ENCODE measurements at regions not wholly inside any gene's neighbourhood (a gene's known extent, or its start where the extent isn't known, plus 50 kb on each side); places are given as distances from the start of the nearest gene placed in this dataset.

- FAIRE-seq (no peak), DNase-seq (ENCODE audit: low read depth in 1 of 2, low spot score in 1 of 2) (no peak), ATAC-seq (no peak)
- H3K4me3 ChIP-seq, result no peak overlapping the region
- ChIA-PET CTCF (no interaction called here), POLR2A (no interaction called here)
- no peak overlapping the region for H3K4me2 ChIP-seq
- no peak for TF ChIP-seq TP53 (CRISPR knock-in tag; IDR thresholded peaks at IDR 0.05)
- no peak for TF ChIP-seq FOSL2 (IDR thresholded peaks at IDR 0.05)
- TF ChIP-seq FOSL2 (CRISPR knock-in tag; IDR thresholded peaks at IDR 0.05), result no peak
- no peak for TF ChIP-seq SMC3 (IDR thresholded peaks at IDR 0.05)
- TF ChIP-seq E2F6 (IDR thresholded peaks at IDR 0.05; ENCODE audit: borderline replicate concordance, low read depth), result no peak
- TF ChIP-seq MAZ (IDR thresholded peaks at IDR 0.05; ENCODE audit: borderline replicate concordance, low read depth, low read length), result no peak
- no peak for TF ChIP-seq FOSB (CRISPR knock-in tag; IDR thresholded peaks at IDR 0.05)
- H3K27ac ChIP-seq, result no peak overlapping the region
- WGBS (ENCODE audit: missing lambda C conversion rate), result 0% methylated on average over 2 of the region's 2 CpGs
- no peaks in the 10 kb centered on the region for H3K4me1 ChIP-seq
- no peaks in the 10 kb centered on the region for H3K9me3 ChIP-seq
Measured at GRCh38 chr3:90056281-90057032, 949.0 kb downstream of the EPHA3 start.

GRCh38 chr3:90062016-90062415 lies 954.6 kb downstream of the EPHA3 start:
- no peak for DNase-seq (ENCODE audit: low read depth in 1 of 2, low spot score in 1 of 2)
- no peak overlapping the region for H3K4me3 ChIP-seq
- H3K4me2 ChIP-seq, result no peak overlapping the region
- H3K27ac ChIP-seq, result no peak overlapping the region
- no peak for ATAC-seq
- no peaks in the 10 kb centered on the region for H3K9me3 ChIP-seq
- TF ChIP-seq TP53 (CRISPR knock-in tag; IDR thresholded peaks at IDR 0.05), result no peak
- no peak for TF ChIP-seq POLR2A (IDR thresholded peaks at IDR 0.05; ENCODE audit: low read length)
- TF ChIP-seq CBX8 (IDR thresholded peaks at IDR 0.05), result no peak
- no peak for TF ChIP-seq GATA3 (IDR thresholded peaks at IDR 0.05; ENCODE audit: borderline replicate concordance)
- H3K4me1 ChIP-seq, result no peaks in the 10 kb centered on the region
- FAIRE-seq, result no peak
- POLR2A ChIA-PET, result no interaction called here
- CTCF ChIA-PET, result no interaction called here

GRCh38 chr3:90062631-90063200 lies 955.3 kb downstream of the EPHA3 start:
- TF ChIP-seq CBX2 (IDR thresholded peaks at IDR 0.05; ENCODE audit: borderline replicate concordance, low read depth), result no peak
- TF ChIP-seq REST (IDR thresholded peaks at IDR 0.05), result no peak
- no peak for TF ChIP-seq NPAS2 (CRISPR knock-in tag; IDR thresholded peaks at IDR 0.05; ENCODE audit: borderline replicate concordance)
- TF ChIP-seq POLR2AphosphoS2 (conservative IDR thresholded peaks at IDR 0.05; ENCODE audit: low read length), result no peak
- no peak for TF ChIP-seq SREBF2 (IDR thresholded peaks at IDR 0.05)
- no peak for TF ChIP-seq RFX5 (IDR thresholded peaks at IDR 0.05)
- no peak for TF ChIP-seq MAX (IDR thresholded peaks at IDR 0.05)
- no peak for TF ChIP-seq HES2 (IDR thresholded peaks at IDR 0.05)
- TF ChIP-seq NR3C1 (IDR thresholded peaks at IDR 0.05), result no peak
- TF ChIP-seq ZFP36 (IDR thresholded peaks at IDR 0.05; ENCODE audit: borderline replicate concordance, partially characterized antibody), result no peak
- no peak for TF ChIP-seq TP53 (CRISPR knock-in tag; IDR thresholded peaks at IDR 0.05)
- TF ChIP-seq PHF8 (IDR thresholded peaks at IDR 0.05; ENCODE audit: borderline replicate concordance, low read depth), result no peak
- TF ChIP-seq GATA3 (IDR thresholded peaks at IDR 0.05; ENCODE audit: borderline replicate concordance), result no peak
- TF ChIP-seq E2F6 (IDR thresholded peaks at IDR 0.05; ENCODE audit: borderline replicate concordance, low read depth), result no peak
- TF ChIP-seq EHMT2 (IDR thresholded peaks at IDR 0.05; ENCODE audit: low read depth), result no peak
- H3K4me3 ChIP-seq, result no peak overlapping the region
- ChIA-PET CTCF (no interaction called here), POLR2A (no interaction called here)
- no peaks in the 10 kb centered on the region for H3K4me1 ChIP-seq
- no peak for FAIRE-seq
- no peaks in the 10 kb centered on the region for H3K9me3 ChIP-seq
- 3% methylated on average over 2 of the region's 2 CpGs for WGBS (ENCODE audit: missing lambda C conversion rate)
- ATAC-seq, result no peak
- DNase-seq (ENCODE audit: low read depth in 1 of 2, low spot score in 1 of 2), result no peak
- H3K27ac ChIP-seq, result no peak overlapping the region
- no peak overlapping the region for H3K4me2 ChIP-seq
